ENCODE measurements at regions not wholly inside any gene's neighbourhood (a gene's known extent, or its start where the extent isn't known, plus 50 kb on each side); places are given as distances from the start of the nearest gene placed in this dataset.

DNA sequence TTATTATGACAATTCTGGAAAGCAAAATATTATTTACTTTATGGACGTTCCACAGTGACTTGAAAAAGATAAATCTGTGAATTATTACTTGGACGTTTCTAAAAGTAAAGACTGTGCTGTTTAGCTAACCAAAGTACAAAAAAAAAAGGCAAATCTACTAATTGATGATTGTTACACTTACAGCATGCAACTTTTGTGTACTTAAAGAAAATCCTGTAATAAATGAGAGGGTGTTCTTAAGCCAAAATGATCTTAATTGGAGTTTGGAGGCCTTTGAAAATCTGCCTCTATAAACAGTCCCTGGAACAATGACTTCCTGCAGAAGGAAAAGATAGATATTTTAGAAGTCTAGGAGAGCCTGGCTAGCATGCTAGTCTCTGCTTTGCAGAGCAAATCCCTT lies 434.0 kb upstream of the SYT1 start:
- H3K36me3 ChIP-seq (ENCODE audit: control insufficient read depth, insufficient read depth, low read length): no peaks in the 10 kb centered on the region
- no peak for TF ChIP-seq RAD21 (IDR thresholded peaks at IDR 0.05; ENCODE audit: low read length)
- TF ChIP-seq USF2 (IDR thresholded peaks at IDR 0.05; ENCODE audit: low read depth, low read length): no peak
- TF ChIP-seq RCOR1 (IDR thresholded peaks at IDR 0.05; ENCODE audit: insufficient replicate concordance, low read length): no peak
- no peak for TF ChIP-seq NFE2L2 (IDR thresholded peaks at IDR 0.05; ENCODE audit: low read depth, low read length)
- TF ChIP-seq MAZ (IDR thresholded peaks at IDR 0.05; ENCODE audit: borderline replicate concordance, low read depth, low read length): no peak
- no peak for TF ChIP-seq SMC3 (IDR thresholded peaks at IDR 0.05; ENCODE audit: low read depth, low read length)
- TF ChIP-seq ELK1 (IDR thresholded peaks at IDR 0.05; ENCODE audit: borderline replicate concordance, low read depth, low read length): no peak
- no peak for TF ChIP-seq CTCF (conservative IDR thresholded peaks at IDR 0.05; ENCODE audit: low read depth, low read length)
- no peak for TF ChIP-seq BHLHE40 (IDR thresholded peaks at IDR 0.05; ENCODE audit: low read depth, low read length)
- TF ChIP-seq MXI1 (IDR thresholded peaks at IDR 0.05; ENCODE audit: borderline replicate concordance, low read depth, low read length): no peak
- TF ChIP-seq POLR2A (IDR thresholded peaks at IDR 0.05; ENCODE audit: low read depth, low read length): no peak
- TF ChIP-seq CEBPB (IDR thresholded peaks at IDR 0.05; ENCODE audit: low read depth, low read length): no peak
- no peak for TF ChIP-seq MAFK (IDR thresholded peaks at IDR 0.05; ENCODE audit: low read depth, low read length)
- TF ChIP-seq RFX5 (IDR thresholded peaks at IDR 0.05; ENCODE audit: low read depth, low read length): no peak
- TF ChIP-seq CHD1 (IDR thresholded peaks at IDR 0.05; ENCODE audit: low read depth, low read length): no peak
- TF ChIP-seq FOS (IDR thresholded peaks at IDR 0.05; ENCODE audit: low read depth, low read length): no peak
- no peak overlapping the region for H4K8ac ChIP-seq (ENCODE audit: low read depth in 2 of 2, low read length in 2 of 2)
- no peak overlapping the region for H2BK20ac ChIP-seq (ENCODE audit: low read depth, low read length)
- DNase-seq (no peak), ATAC-seq (ENCODE audit: low read depth) (no peak)
- H4K20me1 ChIP-seq (ENCODE audit: insufficient read depth, low read length): no peaks in the 10 kb centered on the region
- peaks cover 4% of the 10 kb centered on the region; the same call in 1 of the 2 replicates for H3K4me1 ChIP-seq (ENCODE audit: control insufficient read depth, insufficient read depth, low read length)
- no peaks in the 10 kb centered on the region for H3K9me3 ChIP-seq (ENCODE audit: control insufficient read depth, insufficient read depth, low read length)
- no peak overlapping the region for H3K18ac ChIP-seq (ENCODE audit: low read depth, low read length)
- no peak overlapping the region for H2BK15ac ChIP-seq (ENCODE audit: low read depth, low read length)
- no peak overlapping the region for H3K27ac ChIP-seq (ENCODE audit: insufficient read depth, low read length)
- H2BK120ac ChIP-seq (ENCODE audit: low read depth, low read length): no peak overlapping the region
- dilution Hi-C loops (cut with HindIII; ENCODE audit: low sequenced_read_pairs, unreplicated experiment): no loop called here
- no peak overlapping the region for H3K9ac ChIP-seq (ENCODE audit: low read depth, low read length)
- H3K27me3 ChIP-seq (ENCODE audit: control insufficient read depth, insufficient read depth, low read length): no peaks in the 10 kb centered on the region
- H2AFZ ChIP-seq (replicated peaks; ENCODE audit: low read length, poor library complexity): no peak overlapping the region
- ChIA-PET CTCF (no interaction called here), POLR2A (ENCODE audit: unreplicated experiment) (no interaction called here)
- in situ Hi-C loops (cut with MboI; ENCODE audit: low sequenced_read_pairs): no loop called here
- no peak overlapping the region for H3K56ac ChIP-seq (ENCODE audit: extremely low read depth, insufficient read depth, low read length)
- H2BK5ac ChIP-seq (ENCODE audit: low read depth, low read length, poor library complexity, severe bottlenecking): no peak overlapping the region
- no peak overlapping the region for H3K4ac ChIP-seq (ENCODE audit: low read depth, low read length)
- H2AK5ac ChIP-seq (ENCODE audit: low read depth, low read length): no peak overlapping the region
- 0 out of 2 replicates have a peak, but pooled peaks cover 2% of the 10 kb centered on the region for H3K9me1 ChIP-seq (ENCODE audit: insufficient read depth, low read length)
- no peak overlapping the region for H3K14ac ChIP-seq (replicated peaks; ENCODE audit: low read depth, low read length)
- no peak overlapping the region for H4K91ac ChIP-seq (ENCODE audit: insufficient read depth, low read depth, low read length)
- no peaks in the 10 kb centered on the region for H3K79me1 ChIP-seq (ENCODE audit: low read depth in 1 of 2, low read length in 2 of 2)
- no peak overlapping the region for H3K4me2 ChIP-seq (ENCODE audit: low read depth, low read length)
- H4K5ac ChIP-seq (ENCODE audit: low read depth, low read length): no peak overlapping the region
- H3K4me3 ChIP-seq (ENCODE audit: insufficient read depth, low read depth, low read length): no peak overlapping the region
- WGBS, 2 experiments (ENCODE audit: extremely low coverage in 2 of 2, insufficient read length in 1 of 2): no CpG with 5 or more reads among the region's 2 CpGs
- no peak overlapping the region for H2AK9ac ChIP-seq (replicated peaks; ENCODE audit: low read depth, low read length, poor library complexity)
- intact Hi-C loops (cut with micrococcal nuclease): no loop called here
- no TSS peak for BruUV-seq (replicated peaks)
- no peak overlapping the region for H3K23ac ChIP-seq (ENCODE audit: low read depth, low read length)
